DOHH2 (cell line): ENCODE measurements at regions not wholly inside any gene's neighbourhood (a gene's known extent, or its start where the extent isn't known, plus 50 kb on each side); places are given as distances from the start of the nearest gene placed in this dataset.

Experiments used
- EZH2phosphoT487 ChIP-seq: fragments of 200-600 bp; sonication (generic); IDR thresholded peaks from 2 replicates; pipeline ENCODE4 v1.6.1; 2017; ENCODE audit warnings: borderline replicate concordance, mild to moderate bottlenecking, antibody characterized with exemption, low read length, moderate library complexity, mixed read lengths
- TF ChIP-seq, protein P1 (sequence below): fragments of 200-600 bp; sonication (generic); IDR thresholded peaks from one replicate; pipeline ENCODE4 v1.5.1; 2014; ENCODE audit warnings: antibody characterized with exemption, mild to moderate bottlenecking, low read depth, low read length; ENCODE audit not compliant: poor library complexity, severe bottlenecking

DNA sequence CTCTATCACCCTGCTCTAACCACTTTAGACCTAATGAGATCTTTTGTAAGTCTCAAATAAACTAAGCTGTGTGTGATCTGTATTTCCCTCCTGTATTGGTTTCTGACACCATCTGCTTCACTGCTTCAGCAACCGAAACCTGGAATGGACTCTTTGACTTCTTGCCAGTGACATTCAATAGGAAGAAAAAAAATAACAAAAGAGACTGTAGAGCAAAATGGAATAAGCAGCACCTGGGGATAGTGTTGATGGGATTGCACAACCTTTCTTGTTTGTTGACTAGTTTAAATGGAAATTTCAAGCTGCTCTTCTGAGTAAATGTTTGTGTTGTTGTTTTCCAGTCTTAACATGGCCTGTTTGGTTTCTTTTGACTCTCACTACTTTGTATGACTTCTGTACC, 888.6 kb upstream of the SEL1L start:
- TF ChIP-seq, protein P1, sequence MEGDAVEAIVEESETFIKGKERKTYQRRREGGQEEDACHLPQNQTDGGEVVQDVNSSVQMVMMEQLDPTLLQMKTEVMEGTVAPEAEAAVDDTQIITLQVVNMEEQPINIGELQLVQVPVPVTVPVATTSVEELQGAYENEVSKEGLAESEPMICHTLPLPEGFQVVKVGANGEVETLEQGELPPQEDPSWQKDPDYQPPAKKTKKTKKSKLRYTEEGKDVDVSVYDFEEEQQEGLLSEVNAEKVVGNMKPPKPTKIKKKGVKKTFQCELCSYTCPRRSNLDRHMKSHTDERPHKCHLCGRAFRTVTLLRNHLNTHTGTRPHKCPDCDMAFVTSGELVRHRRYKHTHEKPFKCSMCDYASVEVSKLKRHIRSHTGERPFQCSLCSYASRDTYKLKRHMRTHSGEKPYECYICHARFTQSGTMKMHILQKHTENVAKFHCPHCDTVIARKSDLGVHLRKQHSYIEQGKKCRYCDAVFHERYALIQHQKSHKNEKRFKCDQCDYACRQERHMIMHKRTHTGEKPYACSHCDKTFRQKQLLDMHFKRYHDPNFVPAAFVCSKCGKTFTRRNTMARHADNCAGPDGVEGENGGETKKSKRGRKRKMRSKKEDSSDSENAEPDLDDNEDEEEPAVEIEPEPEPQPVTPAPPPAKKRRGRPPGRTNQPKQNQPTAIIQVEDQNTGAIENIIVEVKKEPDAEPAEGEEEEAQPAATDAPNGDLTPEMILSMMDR: no peak
- no peak for TF ChIP-seq EZH2phosphoT487
